ENCODE measurements at regions not wholly inside any gene's neighbourhood (a gene's known extent, or its start where the extent isn't known, plus 50 kb on each side); places are given as distances from the start of the nearest gene placed in this dataset.
"Not testable (repeated sequence)": the region's sequence is repeated elsewhere in the genome, so short reads cannot be mapped to it uniquely, and the experiment has no call there.

DNA sequence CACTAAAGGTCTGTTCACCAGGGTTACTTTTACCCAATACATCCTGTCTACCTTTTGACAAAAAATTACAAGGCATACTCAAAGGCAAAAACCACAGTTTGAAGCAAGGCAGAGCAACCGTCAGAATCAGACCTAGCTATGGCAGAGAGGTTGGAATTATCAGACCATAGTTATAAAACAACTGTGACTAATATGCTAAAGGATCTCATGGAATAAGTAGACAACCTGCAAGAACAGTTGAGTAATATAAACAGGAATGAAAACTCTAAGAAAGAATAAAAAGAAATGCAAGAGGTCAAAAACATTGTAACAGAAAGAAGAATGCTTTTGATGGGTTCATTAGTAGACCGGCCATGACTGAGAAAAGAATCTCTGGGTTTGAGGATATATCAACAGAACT is 318.8 kb upstream of the KCNH7 start:
- H3K27me3 Mint-ChIP-seq (ENCODE audit: low read depth in 3 of 3) = peaks cover 0 to 1% (median 0%) of the 10 kb centered on the region in 3 donors
- H3K4me1 Mint-ChIP-seq = no peaks in the 10 kb centered on the region
- no peak overlapping the region for H3K27ac Mint-ChIP-seq
- no peak for DNase-seq
- H3K36me3 Mint-ChIP-seq = no peaks in the 10 kb centered on the region
- H3K9me3 Mint-ChIP-seq = peaks cover 0 to 14% (median 6%) of the 10 kb centered on the region in 6 donors
- no peak overlapping the region for H3K4me3 Mint-ChIP-seq

GRCh38 chr2:163155925-163156324 is 317.4 kb upstream of the KCNH7 start:
- Mint-ChIP-seq H3K27me3 (ENCODE audit: low read depth in 3 of 3) (peaks cover 0 to 3% (median 2%) of the 10 kb centered on the region in 3 donors), H3K27ac (no peak overlapping the region), H3K9me3 (peaks cover 0 to 15% (median 4%) of the 10 kb centered on the region in 6 donors), H3K36me3 (no peaks in the 10 kb centered on the region), H3K4me1 (no peaks in the 10 kb centered on the region), H3K4me3 (no peak overlapping the region)
- no peak for DNase-seq

DNA sequence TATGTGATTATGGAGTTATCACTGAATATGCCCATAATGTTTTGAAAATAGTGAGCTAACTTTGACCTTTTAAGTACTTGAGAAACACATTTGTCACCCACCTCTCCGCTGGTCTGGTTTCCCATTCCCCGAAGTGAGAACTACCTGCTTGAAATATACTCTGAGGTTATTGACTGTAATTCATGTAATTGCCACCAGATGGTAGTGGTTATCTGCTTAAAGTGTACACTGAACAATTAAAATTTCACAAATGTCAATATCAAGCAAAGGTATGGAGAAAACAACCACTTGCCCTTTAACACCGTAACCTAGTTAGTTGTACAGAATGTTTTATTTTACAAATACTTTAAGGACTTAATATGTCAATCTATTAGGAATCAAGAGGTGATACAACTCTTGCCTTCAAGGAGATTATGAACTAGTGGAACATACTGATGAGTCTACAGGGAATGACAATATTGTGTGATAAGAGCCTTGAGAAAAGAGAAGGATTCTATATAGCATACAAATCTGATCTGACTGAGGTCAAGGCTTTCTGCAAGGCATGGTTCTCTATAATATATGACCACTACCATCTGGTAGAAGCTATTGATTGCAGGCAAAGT is 316.8 kb upstream of the KCNH7 start:
- no peak overlapping the region for H3K4me3 Mint-ChIP-seq
- H3K4me1 Mint-ChIP-seq = no peaks in the 10 kb centered on the region
- H3K36me3 Mint-ChIP-seq = no peaks in the 10 kb centered on the region
- no peak overlapping the region for H3K27ac Mint-ChIP-seq
- H3K9me3 Mint-ChIP-seq = peaks cover 0 to 14% (median 4%) of the 10 kb centered on the region in 6 donors
- DNase-seq = no peak
- peaks cover 0 to 3% (median 2%) of the 10 kb centered on the region in 3 donors for H3K27me3 Mint-ChIP-seq (ENCODE audit: low read depth in 3 of 3)

GRCh38 chr2:163142618-163143017 is 304.1 kb upstream of the KCNH7 start:
- H3K9me3 Mint-ChIP-seq = peaks cover 3 to 33% (median 8%) of the 10 kb centered on the region in 6 donors
- no peak overlapping the region for H3K4me3 Mint-ChIP-seq
- H3K4me1 Mint-ChIP-seq = no peaks in the 10 kb centered on the region
- H3K36me3 Mint-ChIP-seq = no peaks in the 10 kb centered on the region
- H3K27me3 Mint-ChIP-seq (ENCODE audit: low read depth in 3 of 3) = peaks cover 0 to 2% (median 0%) of the 10 kb centered on the region in 3 donors
- no peak overlapping the region for H3K27ac Mint-ChIP-seq
- DNase-seq = no peak

DNA sequence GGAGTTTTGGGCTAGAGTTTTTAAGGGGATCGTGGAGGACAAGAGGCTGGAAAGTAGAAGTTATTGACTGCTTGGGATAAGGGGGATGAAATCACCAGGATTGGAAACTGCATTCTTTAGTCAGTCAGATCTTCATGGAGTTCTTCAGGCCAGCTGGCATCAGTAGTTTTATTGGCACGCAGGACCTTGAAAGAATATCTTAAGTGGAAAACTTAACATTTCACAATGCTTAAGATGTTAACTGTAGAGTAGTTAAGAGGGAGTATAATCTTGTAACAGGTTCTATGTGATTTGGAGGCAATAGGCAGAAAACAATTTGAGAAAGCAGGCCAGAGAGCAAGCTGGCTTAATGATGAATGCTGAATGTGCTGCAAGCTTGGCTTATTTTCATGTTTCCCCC is 300.4 kb upstream of the KCNH7 start:
- Mint-ChIP-seq H3K27ac (no peak overlapping the region), H3K4me3 (no peak overlapping the region), H3K27me3 (ENCODE audit: low read depth in 3 of 3) (peaks cover 0 to 2% (median 0%) of the 10 kb centered on the region in 3 donors), H3K4me1 (no peaks in the 10 kb centered on the region), H3K9me3 (peaks cover 2 to 24% (median 9%) of the 10 kb centered on the region in 6 donors), H3K36me3 (no peaks in the 10 kb centered on the region)
- no peak for DNase-seq

DNA sequence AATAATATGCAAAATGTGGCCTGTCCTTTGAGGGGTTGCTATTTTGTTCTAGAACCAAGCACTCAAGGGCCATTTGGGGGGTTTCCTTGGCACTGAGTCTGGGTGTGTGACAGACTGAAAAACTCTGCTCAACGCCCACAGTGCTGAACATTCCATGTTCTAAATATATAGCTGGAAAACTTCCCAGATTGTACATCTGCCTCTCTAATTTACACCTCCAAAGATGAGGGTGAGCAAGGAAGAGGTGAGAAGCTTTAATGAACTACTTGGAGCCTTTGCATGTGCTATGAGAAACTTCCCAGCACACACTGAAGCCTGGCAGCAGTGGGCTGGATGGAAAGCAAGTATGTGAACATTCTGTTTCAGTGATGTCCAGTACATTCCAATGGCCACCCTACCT is 296.7 kb upstream of the KCNH7 start:
- DNase-seq = no peak
- Mint-ChIP-seq H3K4me1 (no peaks in the 10 kb centered on the region), H3K27ac (no peak overlapping the region), H3K4me3 (no peak overlapping the region), H3K9me3 (peaks cover 0 to 27% (median 6%) of the 10 kb centered on the region in 6 donors), H3K27me3 (ENCODE audit: low read depth in 3 of 3) (peaks cover 0 to 2% (median 0%) of the 10 kb centered on the region in 3 donors), H3K36me3 (no peaks in the 10 kb centered on the region)

DNA sequence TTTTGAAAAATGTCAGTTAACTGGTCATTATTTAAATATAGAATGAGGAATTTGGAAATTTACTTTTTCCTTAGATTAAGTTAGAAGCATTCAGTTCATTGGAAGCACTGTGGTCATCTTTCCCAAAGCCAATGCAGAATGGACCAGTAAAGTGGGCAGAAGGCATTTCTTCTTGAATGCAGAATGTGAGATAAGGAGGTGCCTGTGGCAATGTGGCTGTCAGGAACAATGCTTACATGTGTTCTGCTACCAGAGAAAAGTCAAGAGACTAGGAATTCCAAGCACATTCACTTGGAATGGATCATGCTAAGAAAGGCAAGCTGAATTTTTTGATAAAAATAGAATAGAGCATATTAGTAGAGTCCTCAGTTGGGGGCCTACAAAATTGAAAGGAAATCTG is 295.0 kb upstream of the KCNH7 start:
- no peak overlapping the region for H3K4me3 Mint-ChIP-seq
- H3K9me3 Mint-ChIP-seq = peaks cover 2 to 23% (median 4%) of the 10 kb centered on the region in 6 donors
- no peaks in the 10 kb centered on the region for H3K4me1 Mint-ChIP-seq
- H3K36me3 Mint-ChIP-seq = no peaks in the 10 kb centered on the region
- H3K27ac Mint-ChIP-seq = no peak overlapping the region
- DNase-seq = no peak
- peaks cover 0 to 2% (median under 1%) of the 10 kb centered on the region in 3 donors for H3K27me3 Mint-ChIP-seq (ENCODE audit: low read depth in 3 of 3)

DNA sequence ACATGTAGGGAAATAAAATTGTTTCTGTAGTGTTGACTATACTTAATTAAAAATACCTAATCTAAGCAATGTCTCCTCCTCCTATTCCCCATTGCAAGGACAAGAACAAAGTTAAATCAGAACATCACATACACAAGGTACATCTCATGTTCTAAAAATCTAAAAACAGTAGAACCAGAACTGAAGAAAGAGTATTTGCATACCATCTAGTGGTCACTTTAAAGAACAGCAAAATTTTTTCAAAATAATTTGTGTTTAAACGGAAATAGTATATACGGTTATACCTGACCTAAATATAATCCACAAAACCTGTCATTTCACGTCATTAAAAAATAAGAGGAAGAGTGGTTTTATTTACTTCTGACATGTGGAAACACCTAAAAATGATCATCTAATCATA is 294.3 kb upstream of the KCNH7 start:
- Mint-ChIP-seq H3K27ac (no peak overlapping the region), H3K9me3 (peaks cover 0 to 21% (median 4%) of the 10 kb centered on the region in 6 donors), H3K4me3 (no peak overlapping the region), H3K27me3 (ENCODE audit: low read depth in 3 of 3) (peaks cover 0 to 2% (median 0%) of the 10 kb centered on the region in 3 donors), H3K4me1 (no peaks in the 10 kb centered on the region), H3K36me3 (no peaks in the 10 kb centered on the region)
- no peak for DNase-seq

- H3K36me3 Mint-ChIP-seq; DNase-seq; H3K4me3 Mint-ChIP-seq; H3K27ac Mint-ChIP-seq; H3K4me1 Mint-ChIP-seq; H3K27me3 Mint-ChIP-seq (ENCODE audit: low read depth in 3 of 3): not testable (repeated sequence)
- peaks cover 0 to 19% (median 4%) of the 10 kb centered on the region in 6 donors for H3K9me3 Mint-ChIP-seq
Observed at GRCh38 chr2:163132207-163132606, 293.6 kb upstream of the KCNH7 start.

DNA sequence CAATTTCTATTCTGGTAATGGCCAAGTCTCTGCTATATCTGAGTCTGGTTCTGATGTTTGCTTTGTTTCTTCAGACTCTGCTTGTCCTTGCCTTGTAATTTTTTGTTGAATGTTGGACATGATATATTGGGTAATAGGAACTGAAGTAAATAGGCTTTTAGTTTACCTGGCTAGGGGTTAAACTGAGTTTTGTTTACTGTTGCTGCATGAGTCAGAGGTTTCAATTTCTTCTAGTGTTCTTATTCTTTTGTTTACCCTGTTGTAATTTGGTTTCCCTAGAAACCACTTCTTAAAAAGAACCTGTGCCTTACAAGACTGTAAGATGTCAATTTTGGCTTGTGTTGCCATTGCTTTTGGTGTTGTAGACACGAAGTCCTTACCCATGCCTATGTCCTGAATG is 285.0 kb upstream of the KCNH7 start:
- Mint-ChIP-seq H3K36me3 (no peaks in the 10 kb centered on the region), H3K4me3 (no peak overlapping the region), H3K4me1 (no peaks in the 10 kb centered on the region), H3K9me3 (peaks cover 0 to 14% (median 11%) of the 10 kb centered on the region in 6 donors), H3K27me3 (ENCODE audit: low read depth in 3 of 3) (no peaks in the 10 kb centered on the region), H3K27ac (no peak overlapping the region)
- DNase-seq = no peak

GRCh38 chr2:163122257-163122656 is 283.7 kb upstream of the KCNH7 start:
- Mint-ChIP-seq H3K27ac (no peak overlapping the region), H3K9me3 (peaks cover 0 to 14% (median 11%) of the 10 kb centered on the region in 6 donors), H3K27me3 (ENCODE audit: low read depth in 3 of 3) (no peaks in the 10 kb centered on the region), H3K36me3 (no peaks in the 10 kb centered on the region), H3K4me1 (no peaks in the 10 kb centered on the region), H3K4me3 (no peak overlapping the region)
- no peak for DNase-seq

DNA sequence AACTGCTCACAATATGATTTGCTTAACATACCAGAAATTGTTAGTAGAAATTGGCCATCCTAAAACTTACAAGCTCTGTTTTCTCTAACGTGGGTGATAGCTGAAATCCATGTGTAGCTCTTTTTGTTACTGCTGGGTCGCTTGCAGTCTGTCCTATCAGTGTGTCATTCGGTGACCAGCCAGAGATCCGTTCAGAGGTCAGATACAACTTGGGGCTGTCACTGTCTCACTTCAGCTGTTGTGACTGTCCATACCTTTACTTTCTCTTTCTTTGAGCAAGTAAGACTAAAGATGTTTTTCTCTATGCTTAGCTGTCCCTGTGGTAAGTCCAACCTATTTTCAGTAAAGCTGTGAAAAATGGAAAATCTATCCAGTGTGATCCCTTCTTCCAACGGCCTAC is 282.9 kb upstream of the KCNH7 start:
- no peaks in the 10 kb centered on the region for H3K27me3 Mint-ChIP-seq (ENCODE audit: low read depth in 3 of 3)

GRCh38 chr2:163119966-163120365 is 281.4 kb upstream of the KCNH7 start:
- no peak overlapping the region for H3K4me3 Mint-ChIP-seq
- H3K27me3 Mint-ChIP-seq (ENCODE audit: low read depth in 3 of 3) = no peaks in the 10 kb centered on the region
- no peaks in the 10 kb centered on the region for H3K4me1 Mint-ChIP-seq
- no peaks in the 10 kb centered on the region for H3K36me3 Mint-ChIP-seq
- peaks cover 0 to 14% (median 9%) of the 10 kb centered on the region in 6 donors for H3K9me3 Mint-ChIP-seq
- DNase-seq = no peak
- no peak overlapping the region for H3K27ac Mint-ChIP-seq

More for the DNA sequence above, 282.9 kb upstream of the KCNH7 start:
- Mint-ChIP-seq H3K36me3 (no peaks in the 10 kb centered on the region), H3K4me3 (no peak overlapping the region), H3K9me3 (peaks cover 0 to 14% (median 11%) of the 10 kb centered on the region in 6 donors), H3K4me1 (no peaks in the 10 kb centered on the region), H3K27ac (no peak overlapping the region)
- DNase-seq = no peak

DNA sequence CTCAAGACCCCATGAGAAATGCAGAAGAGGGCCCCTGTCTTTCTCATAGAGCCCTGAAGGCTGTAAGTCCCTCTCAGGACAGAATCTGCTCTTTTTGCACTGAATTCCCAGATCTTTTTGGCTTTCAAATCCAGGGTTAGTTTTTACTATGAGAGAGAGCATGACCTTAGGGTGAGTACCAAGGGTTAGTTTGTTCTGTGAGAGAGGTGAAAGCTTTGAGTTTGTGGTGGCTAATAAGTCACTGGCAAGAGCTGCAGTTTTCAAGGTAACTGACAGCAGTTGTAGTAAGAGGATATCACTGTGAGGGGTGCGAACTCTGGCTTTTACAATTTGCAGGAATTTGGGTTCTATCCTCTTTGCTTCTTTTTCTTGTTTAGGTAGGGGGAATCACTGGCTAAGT is 248.4 kb upstream of the KCNH7 start:
- Mint-ChIP-seq H3K4me1 (no peaks in the 10 kb centered on the region), H3K27me3 (ENCODE audit: low read depth in 3 of 3) (no peaks in the 10 kb centered on the region), H3K27ac (no peak overlapping the region), H3K4me3 (no peak overlapping the region), H3K9me3 (peaks cover 6 to 47% (median 19%) of the 10 kb centered on the region in 6 donors), H3K36me3 (no peaks in the 10 kb centered on the region)
- DNase-seq = no peak
